Activated CD8-positive, alpha-beta T cell treated with anti-CD3 and anti-CD28 coated beads, Interleukin-2, amount 10 ng/mL, durations not matched to agents 7 days and 5 days (primary cell): ENCODE measurements at regions not wholly inside any gene's neighbourhood (a gene's known extent, or its start where the extent isn't known, plus 50 kb on each side); places are given as distances from the start of the nearest gene placed in this dataset.
A peak's percentile ranks its signal among the peaks of the same experiment; 100 is the strongest.

Source experiments
- ATAC-seq: fragments of 150-1000 bp; cut with Tn5 transposase; one replicate; pipeline ENCODE4 v1.10.0; 2021; ENCODE audit warnings: moderate library complexity
- CTCF ChIA-PET: fragments of 350-600 bp; sonication (Branson Sonifier 250); formaldehyde crosslinking; loops from one replicate; lab custom pipeline; 2021; ENCODE audit warnings: antibody characterized with exemption; lab: Charles Lee
- POLR2A ChIA-PET: fragments of 350-600 bp; sonication (Branson Sonifier 250); formaldehyde crosslinking; loops from one replicate; lab custom pipeline; 2021; ENCODE audit warnings: antibody characterized with exemption; lab: Charles Lee
- DNase-seq: peaks from one replicate; pipeline ENCODE4 v3.0.0-alpha.2; 2020
- H3K27ac Mint-ChIP-seq: one replicate; pipeline ENCODE4 v1.8.0; 2021; ENCODE audit warnings: mild to moderate bottlenecking, mixed read lengths
- H3K27me3 Mint-ChIP-seq: one replicate; pipeline ENCODE4 v1.8.0; 2021; ENCODE audit warnings: low read depth, mixed read lengths
- H3K36me3 Mint-ChIP-seq: one replicate; pipeline ENCODE4 v1.8.0; 2021; ENCODE audit warnings: low read depth, mixed read lengths
- H3K4me1 Mint-ChIP-seq: one replicate; pipeline ENCODE4 v1.8.0; 2021; ENCODE audit warnings: low read depth, mixed read lengths
- H3K4me3 Mint-ChIP-seq: one replicate; pipeline ENCODE4 v1.8.0; 2021; ENCODE audit warnings: mild to moderate bottlenecking, mixed read lengths
- H3K9me3 Mint-ChIP-seq: one replicate; pipeline ENCODE4 v1.8.0; 2022; ENCODE audit warnings: mixed read lengths; ENCODE audit not compliant: insufficient read depth

DNA sequence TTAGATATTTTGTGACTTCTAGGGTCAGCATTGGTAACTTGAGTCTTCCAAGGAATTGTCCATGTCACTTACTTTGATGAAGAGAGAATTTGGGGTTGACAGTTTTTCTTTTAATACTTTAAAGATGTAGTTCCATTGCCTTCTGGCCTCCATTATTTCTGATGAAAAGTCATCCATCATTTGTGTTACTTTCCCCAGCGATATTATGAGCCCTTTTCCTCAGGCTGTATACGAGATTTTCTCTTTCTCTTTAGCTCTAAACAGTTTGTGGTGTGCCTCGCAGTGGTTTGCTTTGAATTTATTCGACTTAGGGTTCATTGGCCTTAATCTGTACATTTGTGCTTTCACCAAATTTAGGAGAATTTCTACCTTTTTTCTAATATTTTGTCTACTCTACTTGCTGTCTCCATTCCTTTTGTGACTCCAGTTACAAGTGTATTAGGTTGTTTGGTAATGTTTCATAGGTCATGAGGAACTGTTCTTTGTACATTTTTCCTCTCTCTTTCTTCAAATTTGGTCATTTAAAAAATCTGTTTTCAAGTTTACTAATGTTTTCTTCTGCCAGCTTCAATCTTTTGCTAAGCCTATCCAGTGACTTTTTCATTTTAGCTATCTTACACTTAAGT lies 131.4 kb upstream of the OTOS start:
- DNase-seq (no peak), ATAC-seq (no peak)
- Mint-ChIP-seq H3K27me3 (peaks cover 42% of the 10 kb centered on the region), H3K36me3 (no peaks in the 10 kb centered on the region), H3K4me1 (no peaks in the 10 kb centered on the region), H3K4me3 (no peak overlapping the region), H3K27ac (no peak overlapping the region), H3K9me3 (peaks cover 16% of the 10 kb centered on the region)
- ChIA-PET POLR2A (no interaction called here), CTCF (no interaction called here)

DNA sequence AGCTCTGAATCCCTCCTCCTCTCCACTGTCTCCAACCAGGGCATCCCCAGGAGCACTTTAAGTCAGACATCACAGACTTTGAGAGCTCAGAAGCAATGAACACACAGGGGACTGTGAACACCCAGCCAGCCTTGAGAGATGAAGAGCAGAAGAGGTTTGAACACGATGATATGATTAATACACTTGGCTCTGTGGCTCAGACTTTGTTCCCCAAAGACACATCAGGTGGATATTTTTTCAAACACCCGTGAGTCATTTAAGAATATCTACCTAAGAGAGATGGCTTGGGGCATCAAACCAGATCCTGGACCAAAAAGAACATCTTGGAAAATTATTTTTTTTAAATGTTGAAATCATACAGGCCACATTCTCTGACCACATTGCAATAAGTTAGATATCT lies 134.9 kb upstream of the OTOS start:
- Mint-ChIP-seq H3K36me3 (no peaks in the 10 kb centered on the region), H3K9me3 (peaks cover 16% of the 10 kb centered on the region), H3K4me3 (no peak overlapping the region), H3K4me1 (no peaks in the 10 kb centered on the region), H3K27ac (no peak overlapping the region), H3K27me3 (peaks cover 44% of the 10 kb centered on the region)
- ATAC-seq, result no peak
- ChIA-PET CTCF (no interaction called here), POLR2A (no interaction called here)
- peak; percentile 4 for DNase-seq

DNA sequence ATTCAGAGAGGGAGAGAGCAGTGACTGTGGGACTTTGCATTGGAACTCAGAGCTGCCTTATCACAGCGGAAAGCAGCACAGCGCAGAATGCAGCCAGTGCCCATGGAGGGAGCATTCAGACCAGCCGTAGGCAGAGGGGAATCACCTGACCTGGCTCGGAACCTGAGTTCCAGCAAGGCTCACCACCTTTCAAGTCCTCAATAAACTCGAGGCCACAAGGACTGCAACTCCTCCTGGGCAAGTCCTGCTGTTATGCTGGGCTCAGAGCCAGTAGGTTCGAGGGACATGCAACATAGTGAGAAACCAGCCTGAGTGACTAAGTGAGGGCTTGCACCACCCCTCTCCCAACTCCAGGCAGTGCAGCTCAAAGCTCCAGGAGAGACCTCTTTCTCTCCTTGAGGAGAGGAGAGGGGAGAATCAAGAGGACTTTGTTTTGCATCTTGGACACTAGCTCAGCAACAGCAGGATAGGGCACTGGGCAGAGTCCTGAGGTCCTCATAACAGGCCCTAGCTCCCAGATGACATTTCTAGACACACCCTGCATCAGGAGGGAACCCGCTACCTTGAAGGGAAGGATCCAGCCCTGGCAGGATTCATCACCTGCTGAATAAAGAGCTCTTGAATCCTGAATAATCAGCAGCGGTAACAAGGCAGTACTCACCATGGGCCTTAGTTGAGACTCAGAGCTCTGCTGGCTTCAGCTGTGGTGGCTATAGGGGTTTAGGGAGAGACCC lies 136.8 kb upstream of the OTOS start:
- DNase-seq (no peak), ATAC-seq (no peak)
- no peak overlapping the region for H3K4me3 Mint-ChIP-seq
- H3K9me3 Mint-ChIP-seq, result peaks cover 3% of the 10 kb centered on the region
- ChIA-PET CTCF (no interaction called here), POLR2A (no interaction called here)
- H3K4me1 Mint-ChIP-seq, result no peaks in the 10 kb centered on the region
- no peaks in the 10 kb centered on the region for H3K36me3 Mint-ChIP-seq
- H3K27me3 Mint-ChIP-seq, result peaks cover 48% of the 10 kb centered on the region
- no peak overlapping the region for H3K27ac Mint-ChIP-seq

DNA sequence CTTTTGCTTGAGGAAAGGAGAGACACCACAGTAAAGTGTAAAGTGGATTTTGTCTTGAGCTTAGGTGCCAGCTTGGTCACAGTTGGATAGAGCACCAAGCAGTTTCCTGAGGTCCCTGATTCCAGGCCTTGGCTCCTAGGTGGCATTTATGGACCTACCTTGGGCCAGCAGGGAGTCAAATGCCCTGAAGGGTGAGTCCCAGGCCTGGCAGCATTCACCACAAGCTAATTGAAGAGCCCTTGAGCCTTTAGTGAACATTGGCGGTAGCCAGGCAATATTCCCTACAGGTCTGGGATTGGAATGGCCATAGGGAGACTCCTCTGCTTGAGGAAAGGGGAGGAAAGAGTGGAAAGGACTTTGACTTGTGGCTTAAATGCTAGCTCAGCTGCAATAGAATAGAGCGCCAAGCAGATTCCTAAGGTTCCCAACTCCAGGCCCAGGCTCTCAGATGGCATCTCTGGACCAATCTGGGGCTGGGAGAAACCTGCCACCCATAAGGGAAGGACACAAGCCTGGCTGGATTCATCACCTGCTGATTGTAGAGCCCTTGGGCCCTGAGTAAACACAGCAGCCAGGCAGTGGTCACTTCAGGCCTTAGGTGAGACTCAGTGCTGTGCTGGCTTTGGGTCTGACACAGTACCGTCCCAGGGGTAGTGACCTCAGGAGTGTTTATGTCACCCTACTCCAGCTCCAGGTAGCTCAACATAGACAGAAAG lies 137.5 kb upstream of the OTOS start:
- DNase-seq (peak; percentile 9), ATAC-seq (no peak)
- Mint-ChIP-seq H3K36me3 (no peaks in the 10 kb centered on the region), H3K4me3 (no peak overlapping the region), H3K9me3 (no peaks in the 10 kb centered on the region), H3K27me3 (peaks cover 50% of the 10 kb centered on the region), H3K4me1 (no peaks in the 10 kb centered on the region), H3K27ac (no peak overlapping the region)
- POLR2A ChIA-PET, result no interaction called here
- CTCF ChIA-PET, result no interaction called here

DNA sequence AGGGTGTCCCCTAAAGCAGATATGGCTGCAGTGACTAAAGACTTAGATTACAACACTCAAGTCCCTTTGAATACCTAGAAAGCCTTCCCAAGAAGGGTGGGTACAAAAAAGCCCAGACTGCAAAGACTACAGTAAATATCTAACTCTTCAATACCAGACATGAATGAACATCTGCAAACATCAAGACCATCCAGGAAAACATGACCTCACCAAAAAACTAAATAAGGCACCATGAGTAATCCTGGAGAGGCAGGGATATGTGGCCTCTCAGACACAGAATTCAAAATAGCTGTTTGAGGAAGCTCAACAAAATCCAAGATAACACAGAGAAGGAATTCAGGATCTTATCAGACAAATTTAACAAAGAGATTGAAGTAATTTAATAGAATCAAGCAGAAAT lies 138.2 kb upstream of the OTOS start:
- Mint-ChIP-seq H3K4me3 (no peak overlapping the region), H3K4me1 (no peaks in the 10 kb centered on the region), H3K36me3 (no peaks in the 10 kb centered on the region), H3K27ac (no peak overlapping the region), H3K9me3 (no peaks in the 10 kb centered on the region), H3K27me3 (peaks cover 46% of the 10 kb centered on the region)
- no peak for DNase-seq
- POLR2A ChIA-PET, result no interaction called here
- no peak for ATAC-seq
- CTCF ChIA-PET, result no interaction called here

DNA sequence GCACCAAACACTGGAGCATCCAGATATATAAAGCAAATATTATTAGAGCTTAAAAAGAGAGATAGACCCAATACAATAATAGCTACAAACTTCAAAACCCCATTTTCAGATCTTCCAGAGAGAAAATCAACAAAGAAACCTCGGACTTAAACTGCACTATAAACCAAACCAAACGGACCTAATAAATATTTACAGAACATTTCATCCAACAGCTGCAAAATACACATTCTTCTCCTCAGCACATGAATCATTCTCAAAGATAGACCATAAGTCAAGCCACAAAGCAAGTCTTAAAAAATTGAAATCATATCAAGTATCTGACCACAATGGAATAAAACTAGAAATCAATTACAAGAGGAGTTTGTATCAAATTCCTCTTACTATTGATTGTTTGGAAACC lies 140.2 kb upstream of the OTOS start:
- CTCF ChIA-PET, result no interaction called here
- ATAC-seq, result no peak
- Mint-ChIP-seq H3K9me3 (no peaks in the 10 kb centered on the region), H3K27ac (no peak overlapping the region), H3K36me3 (no peaks in the 10 kb centered on the region), H3K4me1 (no peaks in the 10 kb centered on the region), H3K4me3 (no peak overlapping the region), H3K27me3 (peaks cover 39% of the 10 kb centered on the region)
- POLR2A ChIA-PET, result no interaction called here
- DNase-seq, result no peak

DNA sequence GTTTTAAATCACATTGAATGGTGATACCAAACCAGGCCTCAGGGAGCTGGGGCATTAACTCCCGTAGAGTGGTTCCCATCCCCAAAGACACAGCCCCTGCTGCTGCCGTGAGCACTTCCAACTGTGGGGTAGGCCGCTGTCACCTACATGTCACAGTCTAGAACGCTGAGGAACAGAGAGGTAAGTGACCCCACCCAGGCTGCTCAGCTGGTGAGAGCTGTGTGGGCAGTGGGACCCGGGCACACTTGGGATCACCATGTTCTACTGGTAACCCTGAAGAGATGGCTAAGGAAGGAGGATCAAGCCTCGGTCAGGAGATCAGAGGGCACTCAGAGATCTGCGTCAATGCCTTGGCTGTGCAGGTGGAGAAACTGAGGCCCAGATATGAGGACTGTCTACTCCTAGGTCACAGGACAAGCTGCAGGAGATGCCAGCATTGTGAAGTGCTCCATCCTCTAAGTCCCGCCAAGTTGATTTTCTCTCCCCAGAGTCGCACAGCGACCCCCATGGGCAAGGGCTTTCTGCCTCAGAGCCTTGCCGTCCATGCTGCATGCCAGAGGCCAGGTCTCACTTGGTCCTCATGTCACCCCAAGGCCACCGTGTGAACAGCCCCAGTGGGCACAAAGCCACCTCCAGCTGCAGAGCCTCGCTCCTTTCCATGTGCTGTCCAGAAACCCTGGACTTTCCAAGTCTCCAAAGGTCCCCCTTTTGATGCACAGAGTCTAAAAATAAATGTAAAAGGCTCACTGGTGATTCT lies 144.2 kb upstream of the OTOS start:
- no peaks in the 10 kb centered on the region for H3K9me3 Mint-ChIP-seq
- DNase-seq (peak; percentile 16), ATAC-seq (no peak)
- H3K4me1 Mint-ChIP-seq, result no peaks in the 10 kb centered on the region
- CTCF ChIA-PET, result no interaction called here
- H3K27me3 Mint-ChIP-seq, result peaks cover 18% of the 10 kb centered on the region
- no peak overlapping the region for H3K4me3 Mint-ChIP-seq
- no peak overlapping the region for H3K27ac Mint-ChIP-seq
- no peaks in the 10 kb centered on the region for H3K36me3 Mint-ChIP-seq
- POLR2A ChIA-PET, result interaction anchor here (0.6 kb wide), 1 partner anchor 1500 kb away, joined by 5 read pairs; no protein-coding TSS in a partner anchor

DNA sequence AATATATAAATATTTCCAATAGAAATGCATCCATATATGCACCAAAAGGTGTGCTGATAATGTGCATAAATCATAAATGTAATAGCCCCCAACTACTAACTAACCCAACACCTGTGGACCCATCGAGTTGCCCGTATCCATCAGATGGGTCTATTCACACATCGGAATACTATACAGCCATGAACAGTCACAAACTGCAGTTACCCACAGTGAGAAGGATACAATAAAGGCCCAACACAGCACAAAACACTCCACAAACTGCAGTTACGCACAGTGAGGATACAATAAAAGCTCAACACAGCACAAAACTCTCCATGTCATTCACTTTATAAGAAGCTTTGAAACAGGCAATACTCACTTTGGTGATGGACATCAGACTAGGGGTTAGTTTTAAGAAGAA lies 145.3 kb upstream of the OTOS start:
- ATAC-seq (no peak), DNase-seq (peak; percentile 10)
- Mint-ChIP-seq H3K36me3 (no peaks in the 10 kb centered on the region), H3K9me3 (no peaks in the 10 kb centered on the region), H3K4me3 (no peak overlapping the region), H3K27me3 (peaks cover 12% of the 10 kb centered on the region), H3K4me1 (no peaks in the 10 kb centered on the region), H3K27ac (no peak overlapping the region)
- POLR2A ChIA-PET, result no interaction called here
- CTCF ChIA-PET, result no interaction called here

DNA sequence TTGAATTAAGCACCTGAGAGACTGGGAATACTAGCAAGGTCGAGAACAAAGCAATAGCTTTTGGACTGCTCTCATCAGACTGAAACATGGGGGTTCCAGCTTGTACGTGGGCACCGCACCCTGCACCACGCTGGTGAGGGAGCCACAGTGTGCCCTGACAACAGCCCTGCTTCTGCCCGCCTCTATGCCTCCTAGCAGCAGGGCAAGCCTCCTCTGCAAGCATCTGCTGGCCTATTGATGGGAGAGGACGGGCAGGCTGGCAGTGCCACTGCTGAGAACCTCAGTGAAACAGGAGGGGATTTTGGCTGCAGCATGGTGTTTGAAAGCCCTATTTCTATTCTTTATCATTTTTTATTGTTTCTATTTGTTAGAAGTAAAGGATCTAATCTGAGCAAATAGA lies 146.1 kb upstream of the OTOS start:
- H3K4me3 Mint-ChIP-seq, result no peak overlapping the region
- POLR2A ChIA-PET, result no interaction called here
- H3K9me3 Mint-ChIP-seq, result no peaks in the 10 kb centered on the region
- H3K27ac Mint-ChIP-seq, result no peak overlapping the region
- CTCF ChIA-PET, result no interaction called here
- peaks cover 7% of the 10 kb centered on the region for H3K27me3 Mint-ChIP-seq
- no peaks in the 10 kb centered on the region for H3K4me1 Mint-ChIP-seq
- ATAC-seq, result no peak
- H3K36me3 Mint-ChIP-seq, result no peaks in the 10 kb centered on the region
- peak; percentile 4 for DNase-seq

DNA sequence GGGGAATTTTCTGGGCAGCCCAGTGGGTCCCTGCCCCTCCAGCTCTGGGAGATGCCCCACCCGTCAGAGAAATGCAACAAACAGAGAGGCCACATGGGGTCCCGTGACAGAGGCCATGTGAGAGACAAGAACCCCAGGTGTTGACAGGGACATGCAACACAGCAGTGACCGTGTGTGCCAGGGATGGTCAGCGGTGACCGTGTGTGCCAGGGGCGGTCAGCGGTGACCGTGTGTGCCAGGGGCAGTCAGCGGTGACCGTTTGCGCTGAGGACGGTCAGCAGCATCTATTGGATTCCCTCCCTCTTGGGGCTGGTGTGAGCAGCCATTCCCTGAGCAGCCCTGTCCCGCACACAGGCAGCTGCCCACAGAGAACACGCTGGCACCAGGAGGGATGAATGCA lies 146.6 kb upstream of the OTOS start:
- DNase-seq (peak; percentile 6), ATAC-seq (no peak)
- CTCF ChIA-PET, result no interaction called here
- Mint-ChIP-seq H3K9me3 (no peaks in the 10 kb centered on the region), H3K36me3 (no peaks in the 10 kb centered on the region), H3K4me3 (no peak overlapping the region), H3K4me1 (no peaks in the 10 kb centered on the region), H3K27ac (no peak overlapping the region), H3K27me3 (peaks cover 5% of the 10 kb centered on the region)
- POLR2A ChIA-PET, result no interaction called here

DNA sequence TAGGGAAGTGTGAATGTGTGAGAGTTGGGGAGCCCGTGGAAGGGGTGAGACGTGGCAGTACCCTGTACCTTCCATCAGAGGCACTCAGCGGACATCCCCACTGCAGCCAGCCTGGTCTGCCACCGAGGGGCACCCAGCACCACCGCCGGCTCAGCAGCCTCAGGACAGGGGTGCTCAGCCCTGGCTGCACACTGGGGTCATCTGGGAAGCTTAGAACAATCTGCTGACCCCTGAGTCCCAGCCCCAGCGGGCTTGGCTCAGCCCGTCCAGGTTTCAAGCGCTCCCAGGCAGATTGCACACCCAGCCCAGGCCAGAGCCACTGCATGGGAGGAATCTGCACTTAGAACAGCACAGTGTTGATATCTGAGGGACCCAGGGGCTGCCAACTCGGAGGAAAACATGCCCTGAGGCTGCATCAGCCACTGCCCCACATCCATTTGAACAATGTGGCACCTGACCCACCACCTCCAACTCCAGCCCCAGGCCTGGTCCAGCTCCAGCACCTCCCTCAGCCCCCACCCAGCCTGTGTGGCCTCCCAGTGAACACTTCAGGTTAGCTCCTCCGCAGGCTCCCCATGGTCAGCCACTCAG lies 147.1 kb upstream of the OTOS start:
- ATAC-seq, result no peak

More for the DNA sequence above, 147.1 kb upstream of the OTOS start:
- no peaks in the 10 kb centered on the region for H3K9me3 Mint-ChIP-seq
- POLR2A ChIA-PET, result no interaction called here
- CTCF ChIA-PET, result no interaction called here
- H3K27me3 Mint-ChIP-seq, result peaks cover 3% of the 10 kb centered on the region
- no peak overlapping the region for H3K4me3 Mint-ChIP-seq
- no peaks in the 10 kb centered on the region for H3K36me3 Mint-ChIP-seq
- DNase-seq, result peak; percentile 13
- H3K27ac Mint-ChIP-seq, result no peak overlapping the region
- H3K4me1 Mint-ChIP-seq, result no peaks in the 10 kb centered on the region
